Stimulated activated memory B cell treated with anti-CD40 and anti-IgM and Interleukin-4, amounts not matched to agents 10 μg/mL and 1 μg/mL and 100 μg/mL, for 72 hours (primary cell): ENCODE measurements at regions not wholly inside any gene's neighbourhood (a gene's known extent, or its start where the extent isn't known, plus 50 kb on each side); places are given as distances from the start of the nearest gene placed in this dataset.

Experiments
- ATAC-seq: fragments of 150-1000 bp; cut with Tn5 transposase; 2 replicates; pipeline ENCODE4 v1.10.0; 2021
- H3K27ac Mint-ChIP-seq: one replicate; pipeline ENCODE4 v1.8.0; 2022; ENCODE audit warnings: mild to moderate bottlenecking, mixed read lengths
- H3K27me3 Mint-ChIP-seq: one replicate; pipeline ENCODE4 v1.8.0; 2022; ENCODE audit warnings: mixed read lengths
- H3K36me3 Mint-ChIP-seq: one replicate; pipeline ENCODE4 v1.8.0; 2022; ENCODE audit warnings: mixed read lengths
- H3K4me1 Mint-ChIP-seq: one replicate; pipeline ENCODE4 v1.8.0; 2022; ENCODE audit warnings: mixed read lengths
- H3K4me3 Mint-ChIP-seq: one replicate; pipeline ENCODE4 v1.8.0; 2022; ENCODE audit warnings: mild to moderate bottlenecking, moderate library complexity, mixed read lengths
- H3K9me3 Mint-ChIP-seq: one replicate; pipeline ENCODE4 v1.8.0; 2022; ENCODE audit warnings: mixed read lengths

GRCh38 chr4:79049840-79050540 is 110.8 kb upstream of the PAQR3 start:
- ATAC-seq, result no peak
- no peak overlapping the region for H3K4me3 Mint-ChIP-seq
- no peaks in the 10 kb centered on the region for H3K4me1 Mint-ChIP-seq
- no peaks in the 10 kb centered on the region for H3K9me3 Mint-ChIP-seq
- no peak overlapping the region for H3K27ac Mint-ChIP-seq
- H3K27me3 Mint-ChIP-seq, result peaks cover 16% of the 10 kb centered on the region
- no peaks in the 10 kb centered on the region for H3K36me3 Mint-ChIP-seq

- peaks cover 16% of the 10 kb centered on the region for H3K27me3 Mint-ChIP-seq
- no peaks in the 10 kb centered on the region for H3K4me1 Mint-ChIP-seq
- no peaks in the 10 kb centered on the region for H3K36me3 Mint-ChIP-seq
- H3K4me3 Mint-ChIP-seq, result no peak overlapping the region
- no peak for ATAC-seq
- H3K27ac Mint-ChIP-seq, result no peak overlapping the region
- H3K9me3 Mint-ChIP-seq, result no peaks in the 10 kb centered on the region
These were observed 109.6 kb upstream of the PAQR3 start for GRCh38 chr4:79048878-79049277.

GRCh38 chr4:79047316-79047715 is 108.1 kb upstream of the PAQR3 start:
- Mint-ChIP-seq H3K4me3 (no peak overlapping the region), H3K4me1 (no peaks in the 10 kb centered on the region), H3K27ac (no peak overlapping the region), H3K9me3 (no peaks in the 10 kb centered on the region), H3K27me3 (peaks cover 16% of the 10 kb centered on the region), H3K36me3 (no peaks in the 10 kb centered on the region)
- no peak for ATAC-seq

- Mint-ChIP-seq H3K4me1 (no peaks in the 10 kb centered on the region), H3K9me3 (no peaks in the 10 kb centered on the region), H3K27ac (no peak overlapping the region), H3K27me3 (peaks cover 16% of the 10 kb centered on the region), H3K36me3 (no peaks in the 10 kb centered on the region), H3K4me3 (no peak overlapping the region)
- ATAC-seq, result no peak
These were observed 106.9 kb upstream of the PAQR3 start for GRCh38 chr4:79046016-79046592.

DNA sequence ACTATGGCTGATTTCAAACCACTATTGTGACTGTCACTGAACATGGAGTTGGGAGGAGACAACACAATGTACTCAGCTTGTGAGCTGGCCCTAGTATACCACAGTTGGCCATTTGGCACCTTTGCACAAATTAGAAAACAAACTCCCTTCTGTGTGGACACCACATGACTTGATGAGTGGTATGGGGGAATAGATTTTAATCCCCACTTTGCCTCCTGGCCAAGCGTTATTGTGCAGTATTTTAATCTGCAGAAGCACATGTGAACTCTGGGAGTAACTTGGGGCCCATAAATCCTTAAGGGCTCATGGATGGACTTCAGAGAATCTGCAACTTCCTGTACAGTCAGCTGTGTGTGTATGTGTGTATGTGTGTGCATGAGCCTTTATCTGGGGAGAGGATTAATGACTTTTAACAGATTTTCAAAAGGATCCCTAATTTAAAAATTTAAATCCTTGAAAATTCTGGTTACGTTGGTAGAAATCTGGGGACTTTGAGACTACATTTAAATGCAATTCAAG is 105.0 kb upstream of the PAQR3 start:
- Mint-ChIP-seq H3K27ac (no peak overlapping the region), H3K4me3 (no peak overlapping the region), H3K4me1 (no peaks in the 10 kb centered on the region), H3K27me3 (peaks cover 16% of the 10 kb centered on the region), H3K36me3 (no peaks in the 10 kb centered on the region), H3K9me3 (no peaks in the 10 kb centered on the region)
- no peak for ATAC-seq

DNA sequence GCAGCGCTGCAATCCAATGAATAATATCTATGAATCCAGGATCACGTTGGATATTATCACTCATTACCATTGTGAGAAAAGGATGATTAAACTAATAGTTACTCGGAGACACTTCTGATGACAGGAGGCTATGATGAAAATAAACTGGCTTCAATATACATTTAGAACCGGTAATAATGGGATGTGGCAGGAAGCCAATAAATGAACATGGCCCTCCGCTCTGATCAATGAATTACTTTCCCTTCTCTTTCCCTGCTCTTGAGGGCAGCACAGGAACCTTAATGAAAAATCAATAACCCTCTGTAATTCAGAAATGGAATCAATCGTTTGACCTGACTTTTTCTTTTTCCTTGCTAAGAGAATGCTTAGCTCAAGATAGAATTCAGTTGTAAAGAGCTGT is 103.9 kb upstream of the PAQR3 start:
- Mint-ChIP-seq H3K9me3 (no peaks in the 10 kb centered on the region), H3K27me3 (peaks cover 16% of the 10 kb centered on the region), H3K36me3 (no peaks in the 10 kb centered on the region)

DNA sequence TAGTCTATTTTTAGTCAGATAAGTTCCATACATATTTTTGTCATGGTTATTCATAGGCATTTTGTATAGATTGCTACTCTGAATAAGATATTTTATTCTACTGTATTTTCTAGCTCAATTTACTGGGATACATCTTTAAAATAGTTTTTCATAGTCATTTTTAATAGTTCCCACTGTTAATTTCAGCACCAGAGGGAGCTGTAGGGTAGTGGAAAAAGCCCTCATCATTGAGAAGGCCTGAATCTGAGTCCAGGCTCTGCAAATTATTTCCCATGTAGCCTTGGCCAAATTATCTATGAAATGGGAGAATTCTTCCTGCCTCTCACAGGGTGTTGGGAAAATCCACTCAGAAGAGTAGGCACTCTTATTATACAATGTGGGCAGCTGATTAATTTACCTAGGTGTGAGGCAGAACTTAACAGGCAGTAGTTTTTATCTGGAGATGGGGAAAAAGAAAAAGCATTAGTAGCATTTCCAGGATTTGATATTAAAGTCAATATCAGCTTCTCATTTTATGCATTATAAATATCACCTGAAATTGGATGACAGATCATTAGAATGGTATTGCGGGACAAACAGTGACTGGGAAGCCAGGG is 102.9 kb upstream of the PAQR3 start:
- no peak overlapping the region for H3K27ac Mint-ChIP-seq
- peaks cover 15% of the 10 kb centered on the region for H3K27me3 Mint-ChIP-seq

More for the DNA sequence above, 103.9 kb upstream of the PAQR3 start:
- ATAC-seq, result no peak
- Mint-ChIP-seq H3K4me1 (no peaks in the 10 kb centered on the region), H3K4me3 (no peak overlapping the region), H3K27ac (no peak overlapping the region)

DNA sequence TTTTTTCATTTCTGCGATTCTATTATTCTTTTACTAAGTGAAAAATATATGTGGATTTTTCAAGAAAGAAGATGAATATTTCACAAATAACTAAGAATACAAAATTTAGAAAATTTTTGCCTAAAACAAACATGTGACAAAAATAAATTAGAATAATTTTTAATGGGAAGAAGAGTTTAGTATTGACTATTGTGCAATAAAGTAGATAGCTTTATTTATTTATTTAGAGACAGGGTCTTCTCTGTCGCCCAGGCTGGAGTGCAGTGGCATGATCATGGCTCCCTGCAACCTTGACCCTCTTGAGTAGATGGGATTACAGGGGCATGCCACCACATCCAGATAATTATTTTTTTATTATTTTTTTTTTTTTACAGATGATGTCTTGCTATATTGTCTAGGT is 95.3 kb upstream of the PAQR3 start:
- Mint-ChIP-seq H3K36me3 (no peaks in the 10 kb centered on the region), H3K9me3 (no peaks in the 10 kb centered on the region), H3K27me3 (no peaks in the 10 kb centered on the region), H3K4me3 (no peak overlapping the region), H3K27ac (no peak overlapping the region), H3K4me1 (no peaks in the 10 kb centered on the region)
- no peak for ATAC-seq

More for the DNA sequence above, 102.9 kb upstream of the PAQR3 start:
- no peak overlapping the region for H3K4me3 Mint-ChIP-seq
- no peaks in the 10 kb centered on the region for H3K9me3 Mint-ChIP-seq
- H3K36me3 Mint-ChIP-seq, result no peaks in the 10 kb centered on the region
- no peaks in the 10 kb centered on the region for H3K4me1 Mint-ChIP-seq
- ATAC-seq, result no peak

- Mint-ChIP-seq H3K9me3 (no peaks in the 10 kb centered on the region), H3K27me3 (no peaks in the 10 kb centered on the region), H3K4me3 (no peak overlapping the region), H3K27ac (no peak overlapping the region), H3K4me1 (no peaks in the 10 kb centered on the region), H3K36me3 (no peaks in the 10 kb centered on the region)
- ATAC-seq, result no peak
These were observed 91.7 kb upstream of the PAQR3 start for GRCh38 chr4:79030973-79031372.

- no peak overlapping the region for H3K27ac Mint-ChIP-seq
- H3K27me3 Mint-ChIP-seq, result no peaks in the 10 kb centered on the region
- no peaks in the 10 kb centered on the region for H3K36me3 Mint-ChIP-seq
- no peak overlapping the region for H3K4me3 Mint-ChIP-seq
- no peaks in the 10 kb centered on the region for H3K4me1 Mint-ChIP-seq
- H3K9me3 Mint-ChIP-seq, result no peaks in the 10 kb centered on the region
- ATAC-seq, result no peak
These were observed 88.4 kb upstream of the PAQR3 start for GRCh38 chr4:79027656-79028055.

- no peaks in the 10 kb centered on the region for H3K9me3 Mint-ChIP-seq
- no peaks in the 10 kb centered on the region for H3K4me1 Mint-ChIP-seq
- no peak for ATAC-seq
- no peaks in the 10 kb centered on the region for H3K27me3 Mint-ChIP-seq
- H3K4me3 Mint-ChIP-seq, result no peak overlapping the region
- H3K27ac Mint-ChIP-seq, result no peak overlapping the region
- no peaks in the 10 kb centered on the region for H3K36me3 Mint-ChIP-seq
These were observed 85.9 kb upstream of the PAQR3 start for GRCh38 chr4:79025170-79025569.

DNA sequence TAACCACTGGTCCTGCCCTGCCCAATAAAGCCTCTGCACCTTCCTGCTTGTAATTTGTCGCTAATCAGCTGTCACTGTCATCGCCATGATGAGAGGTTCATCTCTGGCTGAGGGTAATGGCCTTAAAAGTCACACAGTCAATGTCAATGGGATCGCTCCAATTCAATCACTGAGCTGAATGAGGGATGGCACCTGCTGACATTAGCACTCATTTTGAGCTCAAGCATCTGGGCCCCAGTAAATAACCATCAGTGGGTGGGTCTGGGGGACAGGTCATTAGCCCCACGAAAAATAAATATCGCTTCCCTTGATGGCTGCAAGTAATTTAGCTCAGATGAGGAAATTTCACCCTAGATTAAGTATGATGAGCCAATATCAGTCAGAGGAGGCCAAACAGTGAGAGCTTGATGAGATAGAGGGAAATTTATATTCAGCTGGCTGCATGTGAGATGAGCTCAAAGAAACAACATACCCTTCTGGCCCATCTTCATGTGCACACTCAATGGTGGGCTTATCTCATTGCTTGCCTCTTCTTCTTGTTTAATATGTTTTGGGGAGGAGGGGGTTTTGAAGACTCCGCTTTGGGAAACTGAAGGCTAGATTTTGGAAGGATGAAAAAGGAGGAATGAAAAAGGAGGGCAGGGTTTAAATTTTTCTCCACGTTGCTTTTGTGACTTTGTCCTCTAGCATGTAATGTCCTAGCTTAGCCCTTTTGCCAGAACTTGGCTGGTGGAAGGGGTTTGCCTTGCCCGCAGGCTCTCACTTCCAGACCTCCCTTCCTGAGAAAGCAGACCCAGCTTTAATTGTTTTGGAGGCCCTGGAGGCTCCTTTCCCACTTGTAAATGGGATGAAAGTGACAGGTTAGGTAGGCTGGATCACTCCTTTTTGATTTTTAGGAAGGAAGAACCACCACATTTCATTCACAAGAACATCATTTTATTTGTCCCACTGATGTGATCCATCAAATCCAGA is 84.8 kb upstream of the PAQR3 start:
- H3K9me3 Mint-ChIP-seq, result no peaks in the 10 kb centered on the region

GRCh38 chr4:79022529-79022928 is 83.3 kb upstream of the PAQR3 start:
- Mint-ChIP-seq H3K27me3 (no peaks in the 10 kb centered on the region), H3K4me1 (no peaks in the 10 kb centered on the region), H3K27ac (no peak overlapping the region), H3K9me3 (no peaks in the 10 kb centered on the region), H3K4me3 (no peak overlapping the region), H3K36me3 (no peaks in the 10 kb centered on the region)
- no peak for ATAC-seq

More for the DNA sequence above, 84.8 kb upstream of the PAQR3 start:
- no peak for ATAC-seq
- Mint-ChIP-seq H3K27me3 (no peaks in the 10 kb centered on the region), H3K27ac (no peak overlapping the region), H3K36me3 (no peaks in the 10 kb centered on the region), H3K4me1 (no peaks in the 10 kb centered on the region), H3K4me3 (no peak overlapping the region)

DNA sequence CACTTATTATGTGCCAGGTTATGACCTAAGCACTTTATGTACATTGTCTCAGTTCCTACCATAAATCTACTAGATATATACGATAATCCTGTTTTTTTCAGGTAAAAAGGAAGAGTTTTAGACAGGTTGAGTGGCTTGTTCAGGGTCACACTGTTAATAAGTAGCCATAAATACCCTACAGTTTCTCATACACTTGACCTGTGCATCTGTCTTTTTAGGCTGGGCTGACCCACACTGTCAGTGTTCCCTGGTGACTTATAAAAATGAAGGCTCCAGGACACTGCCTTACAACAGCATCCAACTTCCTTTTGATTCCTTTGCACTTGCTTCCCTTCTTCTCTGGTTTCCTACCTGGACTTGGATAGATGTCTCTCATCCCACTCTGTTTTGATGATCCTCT is 78.2 kb upstream of the PAQR3 start:
- ATAC-seq, result no peak
- Mint-ChIP-seq H3K4me3 (no peak overlapping the region), H3K9me3 (no peaks in the 10 kb centered on the region), H3K4me1 (no peaks in the 10 kb centered on the region), H3K36me3 (no peaks in the 10 kb centered on the region), H3K27me3 (peaks cover 2% of the 10 kb centered on the region), H3K27ac (no peak overlapping the region)

DNA sequence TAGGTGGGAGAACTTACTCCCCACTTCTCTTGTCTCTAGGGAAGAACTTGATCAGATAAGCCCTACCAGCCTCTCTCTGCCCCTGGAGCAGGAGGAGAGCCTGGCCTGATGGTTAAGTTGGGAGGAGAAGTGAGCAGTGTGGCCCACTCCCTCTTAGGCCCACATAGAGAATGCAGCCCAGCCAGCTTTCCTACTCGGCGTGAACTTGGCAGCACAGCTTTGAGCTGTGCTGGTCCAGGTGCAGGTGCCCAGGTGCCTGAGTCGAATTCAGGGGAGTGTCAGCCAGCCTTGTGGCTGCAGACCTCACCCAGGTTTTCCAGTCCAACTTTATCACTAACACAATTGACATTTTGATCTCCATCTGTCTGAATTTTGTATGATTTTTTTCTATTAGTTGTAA is 77.6 kb upstream of the PAQR3 start:
- Mint-ChIP-seq H3K27ac (no peak overlapping the region), H3K36me3 (no peaks in the 10 kb centered on the region), H3K4me1 (no peaks in the 10 kb centered on the region), H3K27me3 (peaks cover 8% of the 10 kb centered on the region), H3K9me3 (no peaks in the 10 kb centered on the region), H3K4me3 (no peak overlapping the region)
- ATAC-seq, result no peak
